Immature natural killer cell (primary cell): ENCODE measurements at regions not wholly inside any gene's neighbourhood (a gene's known extent, or its start where the extent isn't known, plus 50 kb on each side); places are given as distances from the start of the nearest gene placed in this dataset.
A peak's percentile ranks its signal among the peaks of the same experiment; 100 is the strongest.

Experiments used
- DNase-seq, 3 donors: peaks; one replicate each; pipeline ENCODE4 v3.0.0; 2022; ENCODE audit warnings: mixed read lengths in 1 of 3
- H3K27ac Mint-ChIP-seq, 6 donors: one replicate each; pipeline ENCODE4 v1.8.0; 2020; ENCODE audit warnings: mixed read lengths in 6 of 6, mild to moderate bottlenecking in 5 of 6, inconsistent platforms in 4 of 6, moderate library complexity in 3 of 6
- H3K27me3 Mint-ChIP-seq, 3 donors: one replicate each; pipeline ENCODE4 v1.8.0; 2020 to 2021; ENCODE audit warnings: low read depth in 3 of 3, mild to moderate bottlenecking in 3 of 3, mixed read lengths in 3 of 3, moderate library complexity in 3 of 3, inconsistent platforms in 1 of 3
- H3K36me3 Mint-ChIP-seq, 3 donors: one replicate each; pipeline ENCODE4 v1.8.0; 2020; ENCODE audit warnings: mixed read lengths in 3 of 3, inconsistent platforms in 2 of 3, mild to moderate bottlenecking in 2 of 3
- H3K4me1 Mint-ChIP-seq, 2 donors: one replicate each; pipeline ENCODE4 v1.8.0; 2020; ENCODE audit warnings: inconsistent platforms in 2 of 2, mild to moderate bottlenecking in 2 of 2, mixed read lengths in 2 of 2, moderate library complexity in 1 of 2
- H3K4me3 Mint-ChIP-seq, 5 donors: one replicate each; pipeline ENCODE4 v1.8.0; 2020; ENCODE audit warnings: mild to moderate bottlenecking in 5 of 5, mixed read lengths in 5 of 5, inconsistent platforms in 3 of 5, moderate library complexity in 3 of 5
- H3K9me3 Mint-ChIP-seq, 6 donors: one replicate each; pipeline ENCODE4 v1.8.0; 2020; ENCODE audit warnings: mild to moderate bottlenecking in 6 of 6, mixed read lengths in 6 of 6, inconsistent platforms in 4 of 6, moderate library complexity in 3 of 6

GRCh38 chr2:151197184-151198108, 64.2 kb downstream of the RBM43 start:
- no peak for DNase-seq
- H3K36me3 Mint-ChIP-seq, result no peaks in the 10 kb centered on the region
- peaks cover 0 to 5% (median 4%) of the 10 kb centered on the region in 3 donors for H3K27me3 Mint-ChIP-seq
- H3K9me3 Mint-ChIP-seq, result peaks cover 0 to 1% (median 0%) of the 10 kb centered on the region in 6 donors
- no peak overlapping the region for H3K4me3 Mint-ChIP-seq
- H3K27ac Mint-ChIP-seq, result no peak overlapping the region
- no peaks in the 10 kb centered on the region for H3K4me1 Mint-ChIP-seq

GRCh38 chr2:151193576-151193975, 68.1 kb downstream of the RBM43 start:
- Mint-ChIP-seq H3K9me3 (peaks cover 0 to 3% (median 0%) of the 10 kb centered on the region in 6 donors), H3K4me1 (peaks cover 6 to 9% of the 10 kb centered on the region in 2 donors), H3K36me3 (no peaks in the 10 kb centered on the region), H3K27me3 (peaks cover 0 to 9% (median 5%) of the 10 kb centered on the region in 3 donors), H3K4me3 (no peak overlapping the region), H3K27ac (no peak overlapping the region)
- DNase-seq, result no peak

- peaks cover 7 to 9% of the 10 kb centered on the region in 2 donors for H3K4me1 Mint-ChIP-seq
- peaks cover 0 to 3% (median 0%) of the 10 kb centered on the region in 6 donors for H3K9me3 Mint-ChIP-seq
- no peak for DNase-seq
- no peak overlapping the region for H3K27ac Mint-ChIP-seq
- H3K36me3 Mint-ChIP-seq, result no peaks in the 10 kb centered on the region
- H3K4me3 Mint-ChIP-seq, result no peak overlapping the region
- H3K27me3 Mint-ChIP-seq, result peaks cover 0 to 5% (median 5%) of the 10 kb centered on the region in 3 donors
These were observed 69.0 kb downstream of the RBM43 start for GRCh38 chr2:151192681-151193080.

- Mint-ChIP-seq H3K27ac (no peak overlapping the region), H3K4me1 (peaks cover 7 to 9% of the 10 kb centered on the region in 2 donors), H3K36me3 (no peaks in the 10 kb centered on the region), H3K4me3 (no peak overlapping the region), H3K9me3 (peaks cover 0 to 1% (median 0%) of the 10 kb centered on the region in 6 donors), H3K27me3 (peaks cover 2 to 5% (median 4%) of the 10 kb centered on the region in 3 donors)
- DNase-seq, result no peak
These were observed 70.7 kb downstream of the RBM43 start for GRCh38 chr2:151191001-151191400.

- Mint-ChIP-seq H3K9me3 (peaks cover 0 to 1% (median 0%) of the 10 kb centered on the region in 6 donors), H3K27ac (no peak overlapping the region), H3K4me3 (no peak overlapping the region), H3K36me3 (no peaks in the 10 kb centered on the region), H3K27me3 (peaks cover 2 to 4% (median 3%) of the 10 kb centered on the region in 3 donors), H3K4me1 (peaks cover 7 to 9% of the 10 kb centered on the region in 2 donors)
- peak; percentile 9 to 36 (median 26) for DNase-seq
These were observed 72.5 kb downstream of the RBM43 start for GRCh38 chr2:151189125-151189524.

GRCh38 chr2:151186011-151186410, 75.7 kb downstream of the RBM43 start:
- H3K9me3 Mint-ChIP-seq, result peaks cover 0 to 1% (median 0%) of the 10 kb centered on the region in 6 donors
- H3K27ac Mint-ChIP-seq, result no peak overlapping the region
- H3K4me3 Mint-ChIP-seq, result no peak overlapping the region
- H3K4me1 Mint-ChIP-seq, result peaks cover 7 to 9% of the 10 kb centered on the region in 2 donors
- no peaks in the 10 kb centered on the region for H3K36me3 Mint-ChIP-seq
- peaks cover 2 to 4% (median 3%) of the 10 kb centered on the region in 3 donors for H3K27me3 Mint-ChIP-seq
- no peak for DNase-seq

- Mint-ChIP-seq H3K27me3 (peaks cover 0 to 2% (median 2%) of the 10 kb centered on the region in 3 donors), H3K27ac (no peak overlapping the region), H3K9me3 (no peaks in the 10 kb centered on the region), H3K4me3 (no peak overlapping the region), H3K36me3 (no peaks in the 10 kb centered on the region), H3K4me1 (no peaks in the 10 kb centered on the region)
- no peak for DNase-seq
These were observed 78.5 kb downstream of the RBM43 start for GRCh38 chr2:151182899-151183809.

GRCh38 chr2:151182396-151182795, 79.3 kb downstream of the RBM43 start:
- Mint-ChIP-seq H3K4me3 (no peak overlapping the region), H3K36me3 (no peaks in the 10 kb centered on the region), H3K4me1 (no peaks in the 10 kb centered on the region), H3K9me3 (peaks cover 0 to 2% (median 0%) of the 10 kb centered on the region in 6 donors), H3K27ac (no peak overlapping the region), H3K27me3 (peaks cover 2 to 4% (median 2%) of the 10 kb centered on the region in 3 donors)
- no peak for DNase-seq

GRCh38 chr2:151181524-151181923, 80.1 kb downstream of the RBM43 start:
- Mint-ChIP-seq H3K9me3 (peaks cover 0 to 2% (median 0%) of the 10 kb centered on the region in 6 donors), H3K4me1 (no peaks in the 10 kb centered on the region), H3K27me3 (peaks cover 3 to 6% (median 6%) of the 10 kb centered on the region in 3 donors), H3K4me3 (no peak overlapping the region), H3K27ac (no peak overlapping the region), H3K36me3 (no peaks in the 10 kb centered on the region)
- DNase-seq, result no peak

- H3K4me3 Mint-ChIP-seq, result no peak overlapping the region
- no peak for DNase-seq
These were observed 81.5 kb downstream of the RBM43 start for GRCh38 chr2:151180123-151180522.

GRCh38 chr2:151178207-151178606, 83.5 kb downstream of the RBM43 start:
- no peak for DNase-seq
- H3K4me1 Mint-ChIP-seq, result no peaks in the 10 kb centered on the region
- H3K36me3 Mint-ChIP-seq, result no peaks in the 10 kb centered on the region
- H3K4me3 Mint-ChIP-seq, result no peak overlapping the region
- H3K27me3 Mint-ChIP-seq, result peaks cover 3 to 8% (median 4%) of the 10 kb centered on the region in 3 donors
- no peak overlapping the region for H3K27ac Mint-ChIP-seq
- H3K9me3 Mint-ChIP-seq, result peaks cover 0 to 2% (median 0%) of the 10 kb centered on the region in 6 donors

More at GRCh38 chr2:151180123-151180522, 81.5 kb downstream of the RBM43 start:
- Mint-ChIP-seq H3K9me3 (peaks cover 0 to 2% (median 0%) of the 10 kb centered on the region in 6 donors), H3K4me1 (no peaks in the 10 kb centered on the region), H3K36me3 (no peaks in the 10 kb centered on the region), H3K27ac (no peak overlapping the region), H3K27me3 (peaks cover 3 to 6% (median 4%) of the 10 kb centered on the region in 3 donors)

- no peak for DNase-seq
- H3K4me1 Mint-ChIP-seq, result no peaks in the 10 kb centered on the region
- H3K27ac Mint-ChIP-seq, result no peak overlapping the region
- no peaks in the 10 kb centered on the region for H3K36me3 Mint-ChIP-seq
- H3K9me3 Mint-ChIP-seq, result peaks cover 0 to 2% (median 0%) of the 10 kb centered on the region in 6 donors
- no peak overlapping the region for H3K4me3 Mint-ChIP-seq
- H3K27me3 Mint-ChIP-seq, result peaks cover 3 to 8% (median 4%) of the 10 kb centered on the region in 3 donors
These were observed 83.9 kb downstream of the RBM43 start for GRCh38 chr2:151177756-151178155.

- H3K27ac Mint-ChIP-seq, result no peak overlapping the region
- H3K27me3 Mint-ChIP-seq, result peaks cover 3 to 8% (median 4%) of the 10 kb centered on the region in 3 donors
- H3K9me3 Mint-ChIP-seq, result peaks cover 0 to 2% (median 0%) of the 10 kb centered on the region in 6 donors
- H3K4me1 Mint-ChIP-seq, result no peaks in the 10 kb centered on the region
- no peaks in the 10 kb centered on the region for H3K36me3 Mint-ChIP-seq
- DNase-seq, result no peak
- H3K4me3 Mint-ChIP-seq, result no peak overlapping the region
These were observed 85.0 kb downstream of the RBM43 start for GRCh38 chr2:151176661-151177060.
